ENCODE measurements at regions not wholly inside any gene's neighbourhood (a gene's known extent, or its start where the extent isn't known, plus 50 kb on each side); places are given as distances from the start of the nearest gene placed in this dataset.

DNA sequence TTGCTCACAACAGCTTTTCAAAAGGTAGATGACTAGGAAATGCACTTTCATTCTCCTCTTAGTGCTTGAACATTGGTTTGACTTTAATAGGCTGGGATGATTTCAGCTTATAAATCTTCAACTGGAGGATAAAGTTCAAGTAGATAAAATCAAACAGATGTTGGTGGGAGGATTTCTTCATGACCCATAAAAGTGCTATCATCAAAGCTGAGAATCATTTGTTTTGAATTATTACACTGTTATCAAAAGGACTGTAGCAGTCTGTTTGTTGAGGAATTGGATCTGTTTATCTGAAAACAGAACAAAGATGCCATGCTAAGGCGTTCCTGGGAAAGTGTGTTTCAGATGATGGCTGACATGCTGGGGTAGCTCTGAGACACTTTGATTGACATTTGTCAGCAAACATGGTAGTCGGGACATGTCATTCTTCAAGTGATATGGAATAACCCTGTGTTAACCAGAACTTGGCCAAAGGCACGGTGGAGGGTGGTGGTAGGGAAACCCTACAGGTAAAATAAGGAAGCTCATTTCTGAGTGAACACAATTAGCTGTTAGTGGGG is 304.0 kb upstream of the PITX2 start:
- no peak overlapping the region for H3K4me3 ChIP-seq (ENCODE audit: low read depth, low read length)
- TF ChIP-seq, protein P1, sequence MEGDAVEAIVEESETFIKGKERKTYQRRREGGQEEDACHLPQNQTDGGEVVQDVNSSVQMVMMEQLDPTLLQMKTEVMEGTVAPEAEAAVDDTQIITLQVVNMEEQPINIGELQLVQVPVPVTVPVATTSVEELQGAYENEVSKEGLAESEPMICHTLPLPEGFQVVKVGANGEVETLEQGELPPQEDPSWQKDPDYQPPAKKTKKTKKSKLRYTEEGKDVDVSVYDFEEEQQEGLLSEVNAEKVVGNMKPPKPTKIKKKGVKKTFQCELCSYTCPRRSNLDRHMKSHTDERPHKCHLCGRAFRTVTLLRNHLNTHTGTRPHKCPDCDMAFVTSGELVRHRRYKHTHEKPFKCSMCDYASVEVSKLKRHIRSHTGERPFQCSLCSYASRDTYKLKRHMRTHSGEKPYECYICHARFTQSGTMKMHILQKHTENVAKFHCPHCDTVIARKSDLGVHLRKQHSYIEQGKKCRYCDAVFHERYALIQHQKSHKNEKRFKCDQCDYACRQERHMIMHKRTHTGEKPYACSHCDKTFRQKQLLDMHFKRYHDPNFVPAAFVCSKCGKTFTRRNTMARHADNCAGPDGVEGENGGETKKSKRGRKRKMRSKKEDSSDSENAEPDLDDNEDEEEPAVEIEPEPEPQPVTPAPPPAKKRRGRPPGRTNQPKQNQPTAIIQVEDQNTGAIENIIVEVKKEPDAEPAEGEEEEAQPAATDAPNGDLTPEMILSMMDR (IDR thresholded peaks at IDR 0.05; ENCODE audit: control insufficient read depth, extremely low read depth, insufficient read depth) = no peak
- no peak for DNase-seq (ENCODE audit: low read depth)

DNA sequence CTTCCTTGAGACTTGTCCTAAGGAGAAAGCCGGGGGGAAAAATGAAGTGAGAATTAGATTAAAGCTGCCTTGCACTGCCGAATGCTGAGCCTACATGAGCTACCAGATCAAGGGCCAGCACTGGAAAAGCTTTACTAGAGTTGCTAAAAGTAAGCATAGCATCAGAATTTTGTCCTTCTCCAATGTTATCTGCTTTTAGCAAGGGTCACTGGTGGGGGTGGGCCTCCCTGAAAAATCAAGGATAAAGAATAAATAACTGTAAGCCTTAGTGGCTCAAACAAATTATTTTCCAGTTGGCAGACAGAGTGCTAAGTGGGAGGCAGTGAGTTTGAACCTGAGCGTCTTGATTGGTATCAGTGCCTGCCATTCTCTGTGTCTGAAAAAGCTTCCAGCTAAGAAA is 310.5 kb upstream of the PITX2 start:
- TF ChIP-seq, protein P1 (IDR thresholded peaks at IDR 0.05; ENCODE audit: control insufficient read depth, extremely low read depth, insufficient read depth) = no peak
- no peak for DNase-seq (ENCODE audit: low read depth)
- no peak overlapping the region for H3K4me3 ChIP-seq (ENCODE audit: low read depth, low read length)

- DNase-seq (ENCODE audit: low read depth) = no peak
- TF ChIP-seq, protein P1 (IDR thresholded peaks at IDR 0.05; ENCODE audit: control insufficient read depth, extremely low read depth, insufficient read depth) = no peak
- H3K4me3 ChIP-seq (ENCODE audit: low read depth, low read length) = no peak overlapping the region
Measured at GRCh38 chr4:110944501-110944900, 321.6 kb upstream of the PITX2 start.

DNA sequence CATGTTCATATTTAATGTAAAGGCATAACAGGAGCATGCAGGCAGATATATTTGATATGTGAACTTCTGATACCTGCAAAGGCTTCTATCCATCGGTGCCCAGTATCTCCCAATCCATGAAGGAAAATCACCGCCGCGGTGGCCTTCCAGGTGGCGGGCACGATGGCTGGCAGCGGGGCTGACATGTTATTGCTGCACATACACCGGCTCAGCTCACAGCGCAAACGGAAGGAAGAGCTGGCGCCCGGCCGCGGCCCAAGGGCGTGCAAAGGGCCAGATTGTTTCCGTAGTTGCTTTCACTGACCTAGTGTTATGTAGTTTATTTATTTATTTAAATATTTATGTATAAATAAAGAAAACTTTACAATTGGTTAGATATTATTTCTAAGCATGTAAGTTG is 322.7 kb upstream of the PITX2 start:
- TF ChIP-seq, protein P1 (IDR thresholded peaks at IDR 0.05; ENCODE audit: control insufficient read depth, extremely low read depth, insufficient read depth) = no peak
- H3K4me3 ChIP-seq (ENCODE audit: low read depth, low read length) = no peak overlapping the region
- DNase-seq (ENCODE audit: low read depth) = no peak

DNA sequence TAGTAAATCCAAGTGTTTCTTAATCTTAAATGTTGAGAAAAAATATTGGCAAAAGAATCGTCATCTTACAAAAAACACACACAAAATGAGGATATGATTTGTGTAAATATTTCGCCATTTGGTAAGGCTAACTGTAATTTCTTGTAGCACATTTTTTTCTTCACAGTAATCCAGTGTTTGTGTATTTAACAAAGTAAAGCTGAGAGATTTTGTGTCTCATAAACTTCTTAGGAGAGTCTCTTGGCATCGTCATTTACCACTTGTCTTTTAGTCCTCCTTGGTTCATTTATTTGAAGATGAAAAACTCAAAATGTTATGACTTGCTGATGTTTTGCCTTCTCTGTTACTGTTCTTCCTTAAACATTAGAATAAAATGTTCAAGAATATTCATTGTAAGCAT is 326.7 kb upstream of the PITX2 start:
- TF ChIP-seq, protein P1 (IDR thresholded peaks at IDR 0.05; ENCODE audit: control insufficient read depth, extremely low read depth, insufficient read depth) = no peak
- H3K4me3 ChIP-seq (ENCODE audit: low read depth, low read length) = no peak overlapping the region
- DNase-seq (ENCODE audit: low read depth) = no peak

GRCh38 chr4:110950731-110951130 is 327.9 kb upstream of the PITX2 start:
- TF ChIP-seq, protein P1 (IDR thresholded peaks at IDR 0.05; ENCODE audit: control insufficient read depth, extremely low read depth, insufficient read depth) = no peak
- DNase-seq (ENCODE audit: low read depth) = no peak
- H3K4me3 ChIP-seq (ENCODE audit: low read depth, low read length) = no peak overlapping the region

DNA sequence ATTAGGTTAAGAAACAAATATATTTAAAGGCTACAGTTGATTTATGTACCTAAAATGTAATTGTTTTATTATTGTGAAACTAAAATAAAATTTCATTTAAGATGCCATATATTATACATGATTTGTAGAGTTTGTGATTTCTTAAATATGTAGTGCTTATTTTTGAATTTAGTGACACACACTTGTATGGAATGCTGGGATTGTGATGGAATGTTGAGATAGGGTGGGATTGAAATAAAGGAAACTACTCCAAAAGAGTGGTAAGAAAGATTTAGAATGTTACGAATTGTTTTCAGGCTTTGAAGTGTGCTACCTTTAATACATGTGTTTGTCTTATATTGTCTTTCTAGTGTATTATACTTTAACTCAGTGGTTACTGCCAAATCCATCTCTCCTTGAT is 330.3 kb upstream of the PITX2 start:
- DNase-seq (ENCODE audit: low read depth) = no peak
- TF ChIP-seq, protein P1 (IDR thresholded peaks at IDR 0.05; ENCODE audit: control insufficient read depth, extremely low read depth, insufficient read depth) = no peak
- H3K4me3 ChIP-seq (ENCODE audit: low read depth, low read length) = no peak overlapping the region
